Right cardiac atrium (tissue), 5 donors: ENCODE measurements at regions not wholly inside any gene's neighbourhood (a gene's known extent, or its start where the extent isn't known, plus 50 kb on each side); places are given as distances from the start of the nearest gene placed in this dataset.
"Not testable (repeated sequence)": the region's sequence is repeated elsewhere in the genome, so short reads cannot be mapped to it uniquely, and the experiment has no call there.

ENCODE experiments used
- ATAC-seq, 2 donors: fragments of 200-7000 bp; cut with Tn5 transposase; one replicate each; pipeline versions ENCODE4 v1.8.0 to v1.9.1; 2020; ENCODE audit warnings: moderate library complexity in 2 of 2, mild to moderate bottlenecking in 1 of 2
- DNase-seq, 3 donors: peaks; one replicate each; pipeline ENCODE4 v3.0.0-alpha.2; 2020
- H3K27ac ChIP-seq: one replicate; pipeline ENCODE4 v1.5.1; 2013; ENCODE audit warnings: mild to moderate bottlenecking, low read length, control low read depth, moderate library complexity
- H3K27me3 ChIP-seq: one replicate; pipeline ENCODE4 v1.6.1; 2013; ENCODE audit not compliant: control insufficient read depth, insufficient read depth
- H3K4me1 ChIP-seq: one replicate; pipeline ENCODE4 v1.6.1; 2013; ENCODE audit warnings: low read length; ENCODE audit not compliant: control insufficient read depth, insufficient read depth
- H3K4me3 ChIP-seq: one replicate; pipeline ENCODE4 v1.5.1; 2013; ENCODE audit warnings: low read length, control low read depth
- H3K9me3 ChIP-seq: one replicate; pipeline ENCODE4 v1.6.1; 2013; ENCODE audit warnings: low read length; ENCODE audit not compliant: control insufficient read depth
- whole genome bisulfite sequencing: extraction: QIAGEN DNeasy Blood & Tissue Kit; methylation state at CpG from one replicate; pipeline ENCODE4 v1.1.7; 2013; 5-methylcytosine and 5-hydroxymethylcytosine counted together
- intact Hi-C, 4 donors: fragments of 100-400 bp; cut with DNase I; formaldehyde crosslinking; loops; one replicate each; pipeline versions ENCODE4 v1.11.0 to v1.14.0; 2022 to 2023
- donor health status: healthy with polysubstance abuse.
- donor health status: DM: no; HTN: yes; CAD: no.
- donor health status: DM: no; HTN: no; CAD: no.
- donor health status: DM: no; HTN: yes; CAD: no; lungs with severe emphysema.
- donor health status: DM: yes; HTN: yes; CAD: no.

DNA sequence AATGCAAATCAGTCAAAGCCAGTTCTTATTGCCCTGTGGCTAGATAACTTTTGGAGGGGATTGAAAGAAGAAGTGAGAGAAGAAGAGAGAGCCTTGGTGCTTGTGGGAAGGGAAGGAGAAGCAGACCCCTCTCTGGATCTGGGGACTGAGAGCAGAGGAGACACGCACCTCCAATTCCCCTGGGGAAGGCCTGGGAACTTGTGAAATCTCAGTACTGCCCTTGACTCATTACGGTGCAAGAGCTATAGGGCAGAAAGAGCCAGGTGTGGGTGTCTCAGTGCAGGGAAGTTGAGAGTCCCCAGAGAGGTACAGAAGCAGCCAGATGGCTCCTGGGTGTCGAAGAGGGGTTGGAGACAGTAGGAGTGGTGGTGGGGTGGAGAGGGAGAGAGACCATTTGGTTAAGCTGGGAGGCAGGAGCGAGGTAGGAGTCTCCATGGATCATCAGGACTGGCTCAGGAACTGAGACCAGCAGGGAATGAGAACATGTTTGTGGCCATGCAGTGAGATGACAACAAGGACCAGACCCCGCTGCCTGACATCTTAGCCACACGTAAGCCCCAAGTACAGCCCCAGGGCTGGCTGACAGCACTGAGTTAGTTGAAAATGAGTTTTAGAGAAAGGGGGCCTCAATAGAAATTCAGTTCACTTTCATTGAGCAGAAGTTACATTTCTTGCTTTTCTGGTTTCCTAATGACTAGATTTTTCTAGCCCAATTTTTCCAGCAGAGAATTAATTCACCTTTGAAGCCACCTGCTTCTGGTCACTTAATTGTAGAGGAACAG lies 238.2 kb downstream of the BUB3 start:
- no peak overlapping the region for H3K4me3 ChIP-seq
- no peaks in the 10 kb centered on the region for H3K9me3 ChIP-seq
- H3K27me3 ChIP-seq: no peaks in the 10 kb centered on the region
- H3K4me1 ChIP-seq: no peaks in the 10 kb centered on the region
- no peak overlapping the region for H3K27ac ChIP-seq
- no peak for DNase-seq
- WGBS: 74% methylated on average over 6 of the region's 6 CpGs
- ATAC-seq: no peak
- intact Hi-C loops: no loop called here

- Histone ChIP-seq H3K4me1 (no peaks in the 10 kb centered on the region), H3K27ac (no peak overlapping the region), H3K9me3 (no peaks in the 10 kb centered on the region), H3K4me3 (no peak overlapping the region), H3K27me3 (no peaks in the 10 kb centered on the region)
- intact Hi-C loops: no loop called here
- 93% methylated on average over 3 of the region's 3 CpGs for WGBS
- DNase-seq (no peak), ATAC-seq (no peak)
These were observed 239.0 kb downstream of the BUB3 start for GRCh38 chr10:123393170-123393569.

DNA sequence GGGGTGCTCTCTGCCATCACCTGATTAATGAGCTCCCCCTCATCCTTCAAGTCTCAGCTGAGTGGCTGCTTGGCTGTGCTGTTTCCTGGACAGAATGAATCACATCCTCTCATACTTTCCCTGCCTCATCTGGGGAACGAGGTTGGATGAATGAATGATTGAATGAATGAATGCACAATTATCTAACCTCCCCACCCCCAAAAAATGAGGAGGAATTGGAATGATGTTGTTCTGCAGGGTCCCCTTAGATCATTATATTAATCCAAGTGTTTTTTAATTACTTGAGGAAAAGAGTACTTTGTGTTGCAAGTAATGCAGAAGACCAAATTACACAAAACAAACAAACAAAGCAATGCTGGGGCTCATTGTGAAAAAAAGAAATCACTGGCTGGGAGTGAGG lies 240.2 kb downstream of the BUB3 start:
- Histone ChIP-seq H3K27me3 (no peaks in the 10 kb centered on the region), H3K4me3 (no peak overlapping the region), H3K4me1 (no peaks in the 10 kb centered on the region), H3K9me3 (no peaks in the 10 kb centered on the region), H3K27ac (no peak overlapping the region)
- no peak for DNase-seq
- 45% methylated on average over 1 of the region's 1 CpG for WGBS
- intact Hi-C loops: no loop called here
- no peak for ATAC-seq

DNA sequence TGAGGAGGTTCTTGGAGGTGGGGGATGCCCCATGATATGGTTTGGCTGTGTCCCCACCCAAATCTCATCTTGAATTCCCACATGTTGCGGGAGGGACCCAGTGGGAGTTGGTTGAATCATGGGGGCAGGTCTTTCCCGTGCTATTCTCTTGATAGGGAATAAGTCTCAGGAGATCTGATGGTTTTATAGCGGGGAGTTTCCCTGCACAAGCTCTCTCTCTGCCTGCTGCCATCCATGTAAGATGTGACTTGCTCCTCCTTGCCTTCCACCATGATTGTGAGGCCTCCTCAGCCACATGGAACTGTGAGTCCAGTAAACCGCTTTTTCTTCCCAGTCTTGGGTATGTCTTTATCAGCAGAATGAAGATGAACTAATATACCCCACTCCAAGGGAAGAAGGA lies 241.0 kb downstream of the BUB3 start:
- H3K4me3 ChIP-seq, ATAC-seq, H3K27ac ChIP-seq, DNase-seq, H3K4me1 ChIP-seq, H3K27me3 ChIP-seq, H3K9me3 ChIP-seq, intact Hi-C loops: not testable (repeated sequence)
- 89% methylated on average over 4 of the region's 4 CpGs for WGBS

DNA sequence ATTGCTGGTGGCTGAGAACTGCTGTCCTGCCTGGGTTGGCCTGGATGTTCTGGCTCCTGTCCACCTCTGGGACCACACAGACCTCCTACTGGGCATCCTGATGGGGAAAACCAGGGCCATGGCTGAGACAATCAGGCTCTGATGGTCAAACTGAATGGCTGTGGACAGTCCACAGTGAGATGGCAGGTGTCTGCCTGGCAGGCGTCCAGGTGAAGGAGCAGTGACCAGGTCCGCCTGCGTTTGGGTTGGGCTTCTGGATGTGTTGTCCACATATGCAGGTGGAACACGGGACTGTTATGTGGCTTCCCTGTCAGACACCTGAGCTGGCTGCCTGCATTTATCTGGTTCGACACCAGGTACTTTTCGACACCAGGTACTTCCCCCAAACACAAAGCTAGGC lies 241.7 kb downstream of the BUB3 start:
- WGBS: 89% methylated on average over 6 of the region's 6 CpGs
- H3K4me1 ChIP-seq: no peaks in the 10 kb centered on the region
- H3K27ac ChIP-seq: no peak overlapping the region
- no peaks in the 10 kb centered on the region for H3K9me3 ChIP-seq
- intact Hi-C loops: no loop called here
- no peaks in the 10 kb centered on the region for H3K27me3 ChIP-seq
- DNase-seq (no peak), ATAC-seq (no peak)
- no peak overlapping the region for H3K4me3 ChIP-seq

GRCh38 chr10:123398180-123398591 lies 244.0 kb downstream of the BUB3 start:
- Histone ChIP-seq H3K4me1 (no peaks in the 10 kb centered on the region), H3K27ac (no peak overlapping the region), H3K4me3 (no peak overlapping the region), H3K9me3 (no peaks in the 10 kb centered on the region), H3K27me3 (no peaks in the 10 kb centered on the region)
- DNase-seq (no peak), ATAC-seq (no peak)
- intact Hi-C loops: no loop called here
- WGBS: 76% methylated on average over 4 of the region's 4 CpGs

DNA sequence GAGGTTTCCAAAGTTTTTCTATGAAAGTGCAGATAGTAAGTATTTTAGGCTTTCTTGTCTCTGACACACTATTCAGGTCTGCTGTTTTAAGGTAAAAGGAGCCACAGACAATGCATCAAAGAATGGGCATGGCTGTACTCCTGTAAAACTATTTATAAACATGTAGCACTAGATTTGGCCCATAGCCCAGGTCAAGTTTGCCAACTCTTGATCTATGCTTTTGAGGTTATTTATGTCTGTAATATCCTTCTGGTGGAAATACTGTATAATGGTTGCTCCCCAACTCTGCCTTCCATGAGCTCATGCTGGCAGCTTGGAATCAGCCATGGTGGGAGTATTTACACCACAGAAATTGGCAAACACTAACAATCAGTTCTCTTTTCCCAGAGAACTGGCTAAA lies 244.6 kb downstream of the BUB3 start:
- Histone ChIP-seq H3K4me1 (no peaks in the 10 kb centered on the region), H3K27ac (no peak overlapping the region), H3K9me3 (no peaks in the 10 kb centered on the region), H3K27me3 (no peaks in the 10 kb centered on the region), H3K4me3 (no peak overlapping the region)
- DNase-seq (no peak), ATAC-seq (no peak)
- intact Hi-C loops: no loop called here

- no peak for DNase-seq
- no peak overlapping the region for H3K27ac ChIP-seq
- no peaks in the 10 kb centered on the region for H3K4me1 ChIP-seq
- intact Hi-C loops: no loop called here
- WGBS: 88% methylated on average over 12 of the region's 12 CpGs
- no peaks in the 10 kb centered on the region for H3K9me3 ChIP-seq
- H3K4me3 ChIP-seq: no peak overlapping the region
- no peak for ATAC-seq
- H3K27me3 ChIP-seq: no peaks in the 10 kb centered on the region
These were observed 245.2 kb downstream of the BUB3 start for GRCh38 chr10:123399276-123399839.

DNA sequence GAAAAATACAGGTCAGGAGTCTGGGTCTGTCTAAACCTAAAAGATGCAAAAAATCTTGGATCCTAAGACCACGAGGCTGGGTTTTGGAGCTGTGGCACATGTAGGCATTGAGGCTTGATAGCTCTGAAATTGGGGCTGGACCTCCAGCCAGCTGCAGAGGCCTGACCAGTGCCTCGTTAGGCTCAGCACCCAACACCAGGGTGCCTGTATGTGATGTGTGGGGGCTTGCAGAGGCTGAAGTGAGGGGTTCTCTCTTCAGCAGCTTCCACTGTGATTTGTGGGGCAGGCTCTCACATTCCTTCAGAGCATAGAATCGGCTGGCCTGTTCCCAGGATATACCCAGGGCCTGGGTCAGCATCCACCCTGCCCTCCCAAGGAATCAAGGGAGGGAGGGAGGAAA lies 247.8 kb downstream of the BUB3 start:
- Histone ChIP-seq H3K27ac (no peak overlapping the region), H3K4me3 (no peak overlapping the region), H3K9me3 (no peaks in the 10 kb centered on the region), H3K4me1 (no peaks in the 10 kb centered on the region), H3K27me3 (no peaks in the 10 kb centered on the region)
- 68% methylated on average over 3 of the region's 3 CpGs for WGBS
- DNase-seq: no peak
- intact Hi-C loops: no loop called here
- ATAC-seq: no peak

GRCh38 chr10:123402656-123403055 lies 248.5 kb downstream of the BUB3 start:
- intact Hi-C loops: no loop called here
- no peaks in the 10 kb centered on the region for H3K9me3 ChIP-seq
- WGBS: 65% methylated on average over 5 of the region's 5 CpGs
- H3K4me1 ChIP-seq: no peaks in the 10 kb centered on the region
- ATAC-seq (no peak), DNase-seq (no peak)
- no peak overlapping the region for H3K4me3 ChIP-seq
- no peaks in the 10 kb centered on the region for H3K27me3 ChIP-seq
- H3K27ac ChIP-seq: no peak overlapping the region

GRCh38 chr10:123404357-123404756 lies 250.2 kb downstream of the BUB3 start:
- Histone ChIP-seq H3K9me3 (no peaks in the 10 kb centered on the region), H3K4me3 (no peak overlapping the region), H3K27ac (no peak overlapping the region), H3K27me3 (no peaks in the 10 kb centered on the region), H3K4me1 (no peaks in the 10 kb centered on the region)
- ATAC-seq (no peak), DNase-seq (no peak)
- intact Hi-C loops: no loop called here
- WGBS: 88% methylated on average over 1 of the region's 1 CpG

GRCh38 chr10:123408660-123409059 lies 254.5 kb downstream of the BUB3 start:
- Histone ChIP-seq H3K4me1 (no peaks in the 10 kb centered on the region), H3K27me3 (no peaks in the 10 kb centered on the region), H3K4me3 (no peak overlapping the region), H3K9me3 (no peaks in the 10 kb centered on the region), H3K27ac (no peak overlapping the region)
- ATAC-seq (no peak), DNase-seq (no peak)
- WGBS: 73% methylated on average over 3 of the region's 3 CpGs
- intact Hi-C loops: no loop called here
